GM12864 (cell line): ENCODE measurements at regions not wholly inside any gene's neighbourhood (a gene's known extent, or its start where the extent isn't known, plus 50 kb on each side); places are given as distances from the start of the nearest gene placed in this dataset.
"Not testable (repeated sequence)": the region's sequence is repeated elsewhere in the genome, so short reads cannot be mapped to it uniquely, and the experiment has no call there.

ENCODE experiments used
- DNase-seq: peaks from one replicate; pipeline ENCODE4 v3.0.0-alpha.2; 2011; ENCODE audit warnings: low read depth
- H3K4me3 ChIP-seq: 2 replicates; pipeline ENCODE4 v1.5.1; 2011; ENCODE audit warnings: mild to moderate bottlenecking, low read depth, low read length, control low read depth
- TF ChIP-seq, protein P1 (sequence below): IDR thresholded peaks from 2 replicates; pipeline ENCODE4 v1.5.1; 2011; ENCODE audit warnings: low read depth, mild to moderate bottlenecking, moderate library complexity, low read length, control low read depth, inconsistent platforms; ENCODE audit errors: missing control alignments

DNA sequence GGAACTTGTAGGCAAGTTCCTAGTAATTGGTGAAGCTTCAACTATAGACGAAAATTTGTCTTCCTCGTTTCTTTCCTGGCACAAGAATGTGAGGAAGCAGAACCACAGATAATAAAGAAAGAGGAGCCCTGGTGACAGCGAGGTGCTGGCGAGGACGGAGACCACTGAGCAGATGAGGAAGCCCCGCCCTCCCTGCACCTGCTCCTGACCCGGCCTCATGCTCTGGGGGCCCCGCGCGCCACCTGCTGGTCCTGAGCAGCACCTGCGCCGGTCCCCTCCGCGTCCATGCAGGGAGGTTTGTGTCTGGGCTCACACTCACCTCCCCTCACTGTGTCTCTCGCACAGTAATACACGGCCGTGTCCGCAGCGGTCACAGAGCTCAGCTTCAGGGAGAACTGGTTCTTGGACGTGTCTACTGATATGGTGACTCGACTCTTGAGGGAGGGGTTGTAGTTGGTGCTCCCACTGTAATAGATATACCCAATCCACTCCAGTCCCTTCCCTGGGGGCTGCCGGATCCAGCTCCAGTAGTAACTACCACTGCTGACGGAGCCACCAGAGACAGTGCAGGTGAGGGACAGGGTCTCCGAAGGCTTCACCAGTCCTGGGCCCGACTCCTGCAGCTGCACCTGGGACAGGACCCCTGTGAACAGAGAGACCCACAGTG, 1112.5 kb downstream of the TMEM121 start:
- DNase-seq, H3K4me3 ChIP-seq: not testable (repeated sequence)
- TF ChIP-seq, protein P1, sequence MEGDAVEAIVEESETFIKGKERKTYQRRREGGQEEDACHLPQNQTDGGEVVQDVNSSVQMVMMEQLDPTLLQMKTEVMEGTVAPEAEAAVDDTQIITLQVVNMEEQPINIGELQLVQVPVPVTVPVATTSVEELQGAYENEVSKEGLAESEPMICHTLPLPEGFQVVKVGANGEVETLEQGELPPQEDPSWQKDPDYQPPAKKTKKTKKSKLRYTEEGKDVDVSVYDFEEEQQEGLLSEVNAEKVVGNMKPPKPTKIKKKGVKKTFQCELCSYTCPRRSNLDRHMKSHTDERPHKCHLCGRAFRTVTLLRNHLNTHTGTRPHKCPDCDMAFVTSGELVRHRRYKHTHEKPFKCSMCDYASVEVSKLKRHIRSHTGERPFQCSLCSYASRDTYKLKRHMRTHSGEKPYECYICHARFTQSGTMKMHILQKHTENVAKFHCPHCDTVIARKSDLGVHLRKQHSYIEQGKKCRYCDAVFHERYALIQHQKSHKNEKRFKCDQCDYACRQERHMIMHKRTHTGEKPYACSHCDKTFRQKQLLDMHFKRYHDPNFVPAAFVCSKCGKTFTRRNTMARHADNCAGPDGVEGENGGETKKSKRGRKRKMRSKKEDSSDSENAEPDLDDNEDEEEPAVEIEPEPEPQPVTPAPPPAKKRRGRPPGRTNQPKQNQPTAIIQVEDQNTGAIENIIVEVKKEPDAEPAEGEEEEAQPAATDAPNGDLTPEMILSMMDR = peak; percentile 70

DNA sequence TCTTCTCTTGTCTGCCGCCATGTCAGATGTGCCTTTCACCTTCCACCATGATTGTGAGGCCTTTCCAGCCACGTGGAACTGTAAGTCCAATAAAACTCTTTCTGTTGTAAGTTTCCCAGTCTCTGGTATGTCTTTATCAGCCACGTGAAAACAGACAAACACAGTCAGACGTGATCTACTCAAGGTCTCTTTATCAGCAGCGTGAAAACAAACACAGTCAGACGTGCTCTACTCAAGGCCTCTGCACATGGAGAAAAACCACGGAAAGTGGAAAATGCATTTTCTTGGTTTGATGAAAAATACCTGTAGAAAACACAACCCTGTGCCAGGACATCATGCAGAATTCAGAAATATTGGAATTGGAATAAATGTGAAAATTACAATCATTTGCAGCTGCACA, 1115.7 kb downstream of the TMEM121 start:
- H3K4me3 ChIP-seq = no peak overlapping the region
- DNase-seq = no peak
- TF ChIP-seq, protein P1 = no peak

DNA sequence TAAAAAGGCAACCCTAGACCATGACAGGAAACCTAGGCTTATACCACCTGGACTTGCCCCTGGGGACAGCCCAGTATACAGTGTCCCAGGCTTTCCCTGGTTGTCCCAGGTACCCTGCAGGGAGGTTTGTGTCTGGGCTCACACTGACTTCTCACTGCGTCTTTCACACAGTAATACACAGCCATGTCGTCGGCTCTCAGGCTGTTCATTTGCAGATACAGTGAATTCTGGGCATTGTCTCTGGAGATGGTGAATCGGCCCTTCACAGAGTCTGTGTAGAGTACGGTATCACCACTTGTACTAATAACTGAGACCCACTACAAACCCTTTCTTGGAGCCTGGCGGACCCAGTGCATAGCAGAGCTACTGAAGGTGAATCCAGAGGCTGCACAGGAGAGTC, 1116.6 kb downstream of the TMEM121 start:
- not testable (repeated sequence) for H3K4me3 ChIP-seq, DNase-seq

DNA sequence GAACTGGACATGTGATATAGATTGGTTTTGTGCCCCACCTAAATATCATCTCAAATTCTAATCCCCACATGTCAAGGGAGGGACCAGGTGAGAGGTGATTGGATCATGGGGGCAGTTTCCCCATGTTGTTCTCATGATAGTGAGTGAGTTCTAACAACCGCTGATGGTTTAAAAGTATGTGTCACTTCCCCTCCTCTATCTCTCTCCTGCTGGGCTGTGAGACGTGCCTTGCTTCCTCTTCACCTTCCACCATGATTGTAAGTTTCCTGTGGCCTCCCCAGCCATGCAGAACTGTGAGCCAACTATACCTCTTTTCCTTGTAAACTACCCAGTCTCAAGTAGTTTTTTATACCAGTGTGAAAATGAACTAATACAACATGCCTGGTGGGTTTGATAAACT, 1122.5 kb downstream of the TMEM121 start:
- not testable (repeated sequence) for DNase-seq, H3K4me3 ChIP-seq

DNA sequence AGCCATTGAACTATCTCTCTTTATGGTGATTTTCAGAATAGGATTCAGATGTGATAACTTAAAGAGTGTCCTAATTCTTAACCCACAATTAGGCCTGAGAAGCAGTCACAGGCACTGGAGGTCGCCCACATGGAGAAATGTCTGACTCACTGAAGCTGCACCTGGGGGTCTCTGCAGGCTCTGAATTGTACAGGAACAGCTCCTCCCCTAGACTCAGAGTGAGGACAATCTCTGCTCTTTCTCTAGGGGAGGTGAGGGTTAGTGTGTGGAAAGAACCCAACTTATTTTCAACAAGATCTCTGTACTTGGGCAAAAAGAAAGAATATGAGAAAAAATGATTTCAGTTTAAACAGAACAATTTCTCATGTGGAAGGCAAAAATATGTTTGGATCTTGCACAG, 1124.6 kb downstream of the TMEM121 start:
- TF ChIP-seq, protein P1 = no peak
- H3K4me3 ChIP-seq = no peak overlapping the region
- DNase-seq = no peak

DNA sequence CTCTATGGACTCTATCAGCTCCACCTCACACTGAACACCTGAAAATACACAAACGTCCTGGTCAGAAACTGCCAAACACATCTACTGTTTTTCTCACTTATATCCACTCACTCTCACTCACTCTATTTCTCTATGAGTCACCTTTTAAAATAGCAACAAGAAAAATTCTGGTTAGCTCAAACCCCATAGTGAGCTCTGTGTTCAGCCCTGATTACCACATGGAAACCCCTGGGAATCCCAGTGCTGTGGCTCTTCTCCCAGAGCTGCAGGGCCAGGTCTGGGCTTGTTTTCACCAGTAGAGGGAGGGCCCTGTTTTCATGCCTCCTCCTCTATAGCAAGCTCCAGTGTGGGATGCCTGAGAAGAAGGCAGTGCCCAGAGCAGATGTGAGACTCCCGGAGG, 1126.1 kb downstream of the TMEM121 start:
- DNase-seq = no peak
- no peak overlapping the region for H3K4me3 ChIP-seq
- TF ChIP-seq, protein P1 = peak; percentile 30

DNA sequence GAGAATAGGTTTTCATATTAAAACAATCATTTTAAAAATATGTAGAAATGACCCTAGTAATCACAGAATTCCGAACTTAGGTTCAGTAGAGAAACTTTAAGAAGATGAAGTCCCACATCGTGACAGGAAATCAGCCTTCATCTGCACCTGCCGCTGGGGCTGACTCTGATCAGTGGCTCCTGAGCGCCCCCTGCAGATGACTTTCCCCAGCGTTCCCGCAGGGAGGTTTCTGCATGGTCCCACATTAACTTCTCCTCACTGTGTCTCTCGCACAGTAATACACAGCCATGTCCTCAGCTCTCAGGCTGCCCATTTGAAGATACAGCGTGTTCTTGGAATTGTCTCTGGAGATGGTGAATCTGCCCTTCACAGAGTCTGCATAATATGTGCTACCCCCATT, 1131.1 kb downstream of the TMEM121 start:
- H3K4me3 ChIP-seq = no peak overlapping the region
- DNase-seq = no peak
- TF ChIP-seq, protein P1 = peak; percentile 89

DNA sequence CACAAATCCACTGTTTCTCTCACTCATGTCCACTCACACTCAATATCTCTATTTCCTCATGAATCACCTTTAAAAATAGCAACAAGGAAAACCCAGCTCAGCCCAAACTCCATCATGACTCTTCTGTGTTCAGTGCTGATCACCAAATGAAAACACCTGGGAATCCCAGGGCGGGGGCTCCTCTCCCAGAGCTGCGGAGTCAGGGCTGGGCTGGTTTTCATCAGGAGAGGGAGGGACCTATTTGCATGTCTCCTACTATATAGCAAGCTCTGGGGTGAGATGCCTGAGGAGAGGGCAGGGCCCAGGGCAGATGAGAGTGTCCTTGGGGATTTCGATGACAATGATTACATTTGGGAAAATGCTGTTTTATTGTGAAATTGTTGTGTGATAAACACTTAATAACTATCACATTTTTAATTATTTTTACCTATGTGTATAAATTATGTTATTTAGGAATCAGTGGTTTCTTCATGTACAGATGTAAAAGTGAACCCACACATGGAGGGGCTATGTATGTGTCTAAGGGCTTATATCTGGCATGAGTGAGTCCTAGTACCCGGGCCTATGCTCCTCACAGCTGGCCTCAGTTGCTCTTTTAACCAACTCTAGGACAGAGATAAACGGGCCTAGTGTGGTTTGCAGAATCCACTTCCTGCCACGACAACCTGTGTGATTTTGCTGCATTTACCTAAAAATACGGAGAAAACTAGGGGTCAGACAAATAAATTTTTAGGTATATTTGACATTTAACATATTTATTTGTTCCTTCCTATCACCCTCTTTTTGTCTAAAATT, 1131.9 kb downstream of the TMEM121 start:
- not testable (repeated sequence) for DNase-seq, H3K4me3 ChIP-seq
